GF-D8 (cell line): ENCODE measurements at regions not wholly inside any gene's neighbourhood (a gene's known extent, or its start where the extent isn't known, plus 50 kb on each side); places are given as distances from the start of the nearest gene placed in this dataset.

ENCODE experiments used
- DNase-seq: peaks from one replicate; lab custom pipeline; 2025; lab: John Stamatoyannopoulos, UW

GRCh38 chr5:171509467-171509866 lies 90.0 kb downstream of the FGF18 start:
- no peak for DNase-seq

GRCh38 chr5:171512397-171512796 lies 93.0 kb downstream of the FGF18 start:
- no peak for DNase-seq

GRCh38 chr5:171513591-171513990 lies 94.1 kb downstream of the FGF18 start:
- DNase-seq, result no peak

GRCh38 chr5:171518916-171519315 lies 99.5 kb downstream of the FGF18 start:
- DNase-seq, result no peak

- DNase-seq, result no peak
These were observed 101.1 kb downstream of the FGF18 start for GRCh38 chr5:171520300-171521174.

- no peak for DNase-seq
These were observed 101.8 kb downstream of the FGF18 start for GRCh38 chr5:171521219-171521633.

GRCh38 chr5:171521679-171522078 lies 102.2 kb downstream of the FGF18 start:
- DNase-seq, result no peak

- no peak for DNase-seq
These were observed 104.3 kb downstream of the FGF18 start for GRCh38 chr5:171523781-171524180.

GRCh38 chr5:171524466-171524865 lies 105.0 kb downstream of the FGF18 start:
- no peak for DNase-seq

GRCh38 chr5:171525085-171525484 lies 105.6 kb downstream of the FGF18 start:
- no peak for DNase-seq

GRCh38 chr5:171528036-171528435 lies 108.6 kb downstream of the FGF18 start:
- no peak for DNase-seq

- no peak for DNase-seq
These were observed 109.6 kb downstream of the FGF18 start for GRCh38 chr5:171528865-171529614.

GRCh38 chr5:171531638-171532037 lies 112.2 kb downstream of the FGF18 start:
- no peak for DNase-seq

GRCh38 chr5:171533153-171533552 lies 113.7 kb downstream of the FGF18 start:
- DNase-seq, result no peak

- DNase-seq, result no peak
These were observed 114.8 kb downstream of the FGF18 start for GRCh38 chr5:171534043-171534895.

GRCh38 chr5:171535162-171535561 lies 115.7 kb downstream of the FGF18 start:
- no peak for DNase-seq

- no peak for DNase-seq
These were observed 117.8 kb downstream of the FGF18 start for GRCh38 chr5:171537070-171537849.

GRCh38 chr5:171537923-171538537 lies 118.6 kb downstream of the FGF18 start:
- DNase-seq, result no peak

- DNase-seq, result no peak
These were observed 119.2 kb downstream of the FGF18 start for GRCh38 chr5:171538681-171539080.

GRCh38 chr5:171540865-171541264 lies 121.4 kb downstream of the FGF18 start:
- no peak for DNase-seq

- DNase-seq, result no peak
These were observed 121.9 kb downstream of the FGF18 start for GRCh38 chr5:171541341-171541776.
